ENCODE measurements at regions not wholly inside any gene's neighbourhood (a gene's known extent, or its start where the extent isn't known, plus 50 kb on each side); places are given as distances from the start of the nearest gene placed in this dataset.

GRCh38 chr4:20577702-20578101 is 122.6 kb upstream of the PACRGL start:
- Mint-ChIP-seq H3K27me3 (ENCODE audit: low read depth) (no peaks in the 10 kb centered on the region), H3K27ac (no peak overlapping the region), H3K36me3 (ENCODE audit: insufficient read depth in 1 of 3, low read depth in 3 of 3) (no peaks in the 10 kb centered on the region), H3K4me3 (no peak overlapping the region), H3K9me3 (no peaks in the 10 kb centered on the region), H3K4me1 (peaks cover 18 to 23% of the 10 kb centered on the region in 2 experiments)
- Histone ChIP-seq H2BK12ac (ENCODE audit: insufficient read length, low read depth, low read length) (no peak overlapping the region), H2BK120ac (ENCODE audit: low read depth, low read length, poor library complexity, severe bottlenecking) (no peak overlapping the region), H3K23me2 (ENCODE audit: insufficient read length, low read depth, low read length, poor library complexity, severe bottlenecking) (no peaks in the 10 kb centered on the region), H4K20me1 (ENCODE audit: control insufficient read depth, insufficient read depth, insufficient read length) (no peaks in the 10 kb centered on the region), H3K9me3 (ENCODE audit: control insufficient read depth, low read depth, low read length) (no peaks in the 10 kb centered on the region), H3K4me1 (ENCODE audit: insufficient read depth, low read length) (peaks cover 3% of the 10 kb centered on the region; the same call in 1 of the 2 replicates), H4K5ac (ENCODE audit: insufficient read length, low read depth, low read length) (no peak overlapping the region), H3K23ac (ENCODE audit: insufficient read length, low read depth, low read length) (no peak overlapping the region), H3K4ac (ENCODE audit: low read depth, low read length) (no peak overlapping the region), H2BK5ac (ENCODE audit: insufficient read length, low read length) (no peak overlapping the region), H4K8ac (replicated peaks; ENCODE audit: insufficient read length, low read depth, low read length) (no peak overlapping the region), H3K18ac (ENCODE audit: insufficient read length, low read depth, low read length) (no peak overlapping the region), H3K27ac (ENCODE audit: insufficient read length, low read depth, low read length) (no peak overlapping the region), H4K91ac (ENCODE audit: insufficient read length, low read depth, low read length) (no peak overlapping the region), H2BK20ac (ENCODE audit: low read depth, low read length, poor library complexity, severe bottlenecking) (no peak overlapping the region), H3K79me1 (ENCODE audit: insufficient read depth, low read depth, low read length, poor library complexity, severe bottlenecking) (no peaks in the 10 kb centered on the region), H3T11ph (ENCODE audit: low read length) (no peak overlapping the region), H3K9ac (ENCODE audit: extremely low read depth, insufficient read length, low read length) (no peak overlapping the region), H2AK5ac (ENCODE audit: insufficient read length, low read length) (no peak overlapping the region), H3K4me2 (ENCODE audit: insufficient read depth, insufficient read length, low read length) (no peak overlapping the region), H2BK15ac (ENCODE audit: low read depth, low read length) (no peak overlapping the region), H3K79me2 (ENCODE audit: insufficient read depth, low read length) (no peaks in the 10 kb centered on the region), H3K14ac (ENCODE audit: insufficient read depth, low read length) (no peak overlapping the region), H2AFZ (ENCODE audit: low read length) (no peak overlapping the region), H3K27me3 (ENCODE audit: insufficient read depth, low read length) (no peaks in the 10 kb centered on the region), H3K56ac (ENCODE audit: insufficient read length, low read depth, low read length) (no peak overlapping the region)
- TF ChIP-seq CTCF (conservative IDR thresholded peaks at IDR 0.05): no peak
- WGBS (ENCODE audit: extremely low coverage, insufficient read length, low lambda C conversion rate): no CpG with 5 or more reads among the region's 2 CpGs
- DNase-seq: no peak
